Activated T-cell treated with anti-CD3 and anti-CD28 coated beads for 1 hour (primary cell): ENCODE measurements at regions not wholly inside any gene's neighbourhood (a gene's known extent, or its start where the extent isn't known, plus 50 kb on each side); places are given as distances from the start of the nearest gene placed in this dataset.

Experiments used
- DNase-seq: peaks from one replicate; pipeline ENCODE4 v3.0.0-alpha.2; 2020; ENCODE audit warnings: low read depth

DNA sequence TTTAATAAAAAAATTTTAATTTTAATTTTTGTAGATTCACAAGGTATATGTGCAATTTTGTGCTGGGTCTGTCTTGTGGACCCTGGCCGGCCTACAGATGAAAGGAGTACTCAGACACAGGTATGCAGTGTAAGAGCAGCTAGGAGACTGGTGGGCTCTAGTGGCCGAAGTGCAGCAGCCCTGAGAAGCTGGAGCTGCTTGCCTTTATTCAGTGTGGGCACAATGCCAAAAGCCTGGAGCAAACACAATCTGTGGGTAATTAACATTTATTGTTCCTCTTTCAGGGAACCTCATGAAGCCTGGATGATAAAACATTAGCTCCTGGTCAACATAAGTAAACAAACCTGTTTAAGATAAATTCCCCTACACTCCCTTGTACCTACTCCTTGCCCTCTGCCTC is 135.7 kb upstream of the SEL1L start:
- DNase-seq = no peak

DNA sequence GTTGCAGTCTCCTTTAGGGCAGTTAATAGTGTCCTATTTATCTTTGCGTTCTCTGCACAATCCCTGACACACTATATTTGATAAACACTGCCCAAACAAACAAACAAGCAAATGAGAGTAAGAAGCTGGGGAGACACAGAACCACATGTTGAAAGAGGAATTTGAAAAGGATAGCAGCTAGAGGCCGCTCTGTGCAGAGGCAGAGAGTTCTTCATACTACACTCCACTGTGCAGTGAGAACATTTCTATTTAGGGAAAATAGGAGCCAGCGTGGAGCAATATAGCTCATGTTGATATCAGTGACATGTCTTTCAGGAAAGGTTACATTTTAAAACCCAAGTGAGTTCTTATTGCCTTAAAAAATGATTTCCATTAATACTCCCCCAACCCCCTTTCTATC is 140.3 kb upstream of the SEL1L start:
- DNase-seq = no peak

DNA sequence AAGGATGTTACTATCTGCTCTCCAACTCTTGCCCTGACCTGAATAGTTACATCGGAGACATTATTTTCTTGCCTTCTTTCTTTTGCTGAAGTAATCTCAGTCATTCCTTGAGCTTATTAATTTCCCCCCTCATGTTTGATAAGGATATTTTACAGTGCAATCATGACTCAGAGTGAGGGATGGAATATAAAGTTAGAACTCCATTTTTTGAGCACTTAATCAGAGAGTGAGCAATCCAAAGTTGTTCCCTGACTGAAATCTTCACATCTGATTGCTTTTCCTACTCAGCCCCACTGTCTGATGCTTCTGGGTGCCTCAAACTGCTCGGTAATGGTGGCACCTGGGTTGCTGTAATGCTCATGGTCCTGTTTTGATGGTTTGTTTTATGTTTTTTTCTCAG is 142.7 kb upstream of the SEL1L start:
- DNase-seq = no peak

DNA sequence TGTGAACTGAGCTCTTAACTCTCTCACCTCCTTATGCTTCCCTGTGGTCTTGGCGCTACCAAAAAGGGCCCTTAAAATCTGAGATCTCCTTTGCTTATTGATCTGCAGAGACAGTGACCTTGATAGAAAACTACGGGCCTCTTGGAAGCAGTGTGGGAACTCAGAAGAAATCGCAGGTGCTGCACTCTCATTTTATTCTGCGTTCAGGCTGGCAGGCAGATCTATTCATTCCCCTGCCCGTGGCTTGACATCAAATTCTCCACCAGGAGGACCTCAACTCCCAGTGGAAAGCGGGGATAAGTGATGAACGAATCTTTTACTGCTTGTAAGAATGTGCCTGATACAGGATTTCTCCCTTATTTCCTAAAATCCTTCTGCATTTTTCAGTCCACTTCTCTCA is 143.2 kb upstream of the SEL1L start:
- DNase-seq = no peak

DNA sequence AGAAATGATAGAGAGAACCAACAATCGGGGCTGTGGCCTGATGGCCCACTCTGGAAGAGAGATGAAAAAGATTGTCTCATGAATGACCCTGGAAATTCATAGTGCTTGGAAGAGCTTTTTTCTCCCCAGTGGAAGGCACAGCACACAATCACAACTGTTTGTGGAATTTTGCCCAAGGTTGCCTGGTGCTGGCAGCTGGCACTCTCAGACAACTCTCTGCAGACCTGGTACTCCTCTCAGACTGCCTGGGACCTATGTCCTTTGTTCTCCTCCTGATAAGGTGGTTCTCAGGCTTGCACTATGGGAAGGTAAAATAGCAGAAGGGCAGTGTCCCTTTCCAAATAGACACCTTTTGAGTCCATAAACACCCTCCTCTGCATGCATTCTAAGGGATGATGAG is 144.1 kb upstream of the SEL1L start:
- no peak for DNase-seq

DNA sequence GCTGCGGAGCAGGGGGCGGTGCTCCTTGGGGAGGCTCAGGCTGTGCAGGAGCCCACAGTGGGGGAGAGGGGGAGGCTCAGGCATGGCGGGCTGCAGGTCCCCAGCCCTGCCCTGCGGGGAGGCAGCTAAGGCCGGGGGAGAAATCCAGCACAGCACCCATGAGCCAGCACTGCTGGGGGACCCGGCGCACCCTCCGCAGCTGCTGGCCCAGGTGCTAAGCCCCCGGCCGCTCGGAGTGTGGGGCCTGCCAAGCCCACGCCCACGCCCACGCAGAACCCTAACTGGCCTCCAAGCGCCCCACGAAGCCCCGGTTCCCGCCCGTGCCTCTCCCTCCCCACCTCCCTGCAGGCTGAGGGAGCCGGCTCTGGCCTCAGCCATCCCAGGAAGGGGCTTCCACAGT is 145.6 kb upstream of the SEL1L start:
- no peak for DNase-seq

DNA sequence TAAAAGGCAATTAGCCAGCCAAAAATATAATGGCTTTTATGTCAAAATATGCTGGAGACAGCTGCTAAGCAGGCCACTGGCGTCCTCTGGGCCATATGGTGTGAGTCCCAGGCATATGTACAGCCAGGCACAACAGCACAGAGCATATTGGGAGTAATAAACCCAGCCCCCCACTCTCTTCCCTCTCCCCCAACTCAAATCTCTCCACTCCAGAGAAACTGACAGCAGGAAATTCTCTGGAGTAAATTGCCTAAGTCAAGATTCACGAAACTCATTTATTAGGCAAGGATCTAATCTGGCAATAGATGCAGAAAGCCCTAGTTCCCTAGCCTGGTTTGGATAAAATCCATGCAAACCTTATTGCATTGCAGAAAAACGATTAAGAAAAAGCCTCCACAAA is 147.9 kb upstream of the SEL1L start:
- DNase-seq = no peak

DNA sequence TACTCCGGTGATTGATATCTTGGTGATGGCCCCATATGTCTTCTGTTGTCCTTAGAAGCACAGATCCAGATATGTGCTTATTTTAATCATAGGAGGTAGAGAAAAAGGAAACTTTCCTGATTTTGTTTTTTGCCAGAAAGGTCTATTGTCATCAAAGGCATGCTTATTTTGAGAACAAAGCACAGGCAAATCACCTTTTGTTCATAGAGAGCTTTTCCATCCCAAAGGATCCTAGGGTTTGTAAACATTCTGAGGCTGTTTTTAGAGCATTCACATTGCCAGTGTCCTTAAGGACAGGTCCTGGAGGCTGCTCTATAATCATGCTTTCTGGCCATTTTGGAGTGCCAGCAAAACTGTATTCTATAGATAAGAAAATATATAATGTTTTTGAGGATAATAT is 148.5 kb upstream of the SEL1L start:
- no peak for DNase-seq

DNA sequence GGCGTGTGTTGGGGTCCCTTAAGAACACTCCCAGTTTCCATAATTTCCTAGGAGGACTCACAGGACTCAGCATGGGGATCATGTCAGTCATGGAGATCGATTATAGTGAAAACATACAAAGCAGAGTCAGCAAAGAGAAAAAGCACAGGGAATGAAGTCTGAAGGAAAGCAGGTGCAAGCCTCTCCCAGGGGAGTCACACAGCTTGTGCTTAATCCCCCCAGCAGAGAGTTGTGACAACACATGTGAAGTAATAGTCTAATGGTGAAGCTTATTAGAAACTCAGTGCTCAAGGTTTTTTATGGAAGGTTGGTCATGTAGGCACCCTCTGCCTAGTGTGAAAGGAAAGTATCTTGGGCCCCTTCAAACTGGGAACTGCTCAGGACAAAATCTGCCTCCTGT is 149.0 kb upstream of the SEL1L start:
- no peak for DNase-seq

DNA sequence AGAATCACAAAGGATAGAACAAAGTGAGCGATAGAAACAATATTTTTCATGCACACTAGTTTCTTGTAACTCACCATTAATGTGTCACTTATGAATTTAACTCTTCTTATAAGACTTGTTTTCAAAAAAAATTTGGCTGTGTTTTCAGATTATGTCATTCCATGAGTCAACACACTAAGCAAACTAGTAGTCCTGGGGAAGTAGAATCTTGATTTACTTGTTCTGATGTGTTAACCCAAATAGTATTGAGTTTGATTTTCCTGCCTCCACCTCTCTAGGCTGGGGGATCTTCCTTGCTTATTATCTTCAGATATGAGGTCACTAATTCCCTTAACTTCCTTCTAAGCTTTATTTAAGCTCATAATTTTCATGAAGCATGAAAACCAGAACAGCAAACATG is 151.0 kb upstream of the SEL1L start:
- no peak for DNase-seq

DNA sequence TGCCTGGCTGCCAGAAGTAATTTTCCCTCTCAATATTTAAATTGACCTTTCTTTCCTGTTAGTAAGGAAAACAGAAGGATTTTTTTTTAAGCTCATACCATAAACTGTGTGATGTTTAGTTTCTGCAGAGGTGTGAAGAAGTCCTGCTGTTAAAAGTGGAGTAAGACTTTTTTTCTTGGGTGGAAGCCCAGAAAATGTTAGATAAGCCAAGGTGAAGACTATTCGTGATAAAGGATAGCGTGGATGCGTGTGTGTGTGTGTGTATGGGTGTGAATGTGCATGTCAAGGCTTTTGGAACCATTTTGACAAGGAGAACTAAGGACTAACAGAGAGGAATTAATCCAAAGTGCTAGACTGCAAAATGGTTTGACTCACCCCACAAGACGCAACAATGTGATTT is 152.9 kb upstream of the SEL1L start:
- DNase-seq = no peak

DNA sequence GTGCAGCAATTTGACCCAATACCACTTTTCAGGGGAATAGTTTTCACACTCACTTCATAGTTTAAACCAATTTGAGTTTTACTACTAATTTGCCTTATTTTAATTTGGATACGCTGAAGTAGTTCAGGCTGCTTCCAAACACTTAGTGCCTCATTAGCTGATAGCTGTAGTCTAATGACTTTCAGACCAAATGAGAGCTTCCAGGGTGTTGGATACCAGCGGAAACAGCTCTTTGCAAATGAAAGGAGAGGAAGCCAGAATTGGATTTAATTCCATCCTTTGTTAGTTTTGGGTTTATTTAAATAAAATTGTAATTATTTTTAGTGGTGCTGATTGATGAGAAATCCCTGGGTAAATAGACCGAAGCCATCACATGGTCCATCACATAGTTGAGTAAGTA is 158.3 kb upstream of the SEL1L start:
- DNase-seq = no peak

DNA sequence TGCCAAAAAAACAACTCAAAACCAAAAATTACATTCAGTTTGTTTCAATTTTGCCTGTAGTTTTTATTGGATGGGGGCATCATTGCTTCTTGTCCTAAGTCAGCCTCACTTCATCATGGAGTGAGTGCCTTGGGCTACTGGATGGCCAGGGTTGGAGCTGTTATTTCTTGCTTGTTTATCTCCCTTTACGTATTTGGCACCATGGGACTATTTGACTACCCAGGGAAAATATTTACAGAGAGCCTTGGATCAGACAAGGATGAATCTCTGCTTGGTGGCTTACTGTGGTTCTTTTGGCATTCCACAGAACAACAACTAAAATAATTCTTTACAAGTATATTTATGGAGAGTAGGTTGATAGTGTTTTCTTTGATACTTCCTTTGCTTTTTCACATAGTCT is 160.8 kb upstream of the SEL1L start:
- DNase-seq = no peak

DNA sequence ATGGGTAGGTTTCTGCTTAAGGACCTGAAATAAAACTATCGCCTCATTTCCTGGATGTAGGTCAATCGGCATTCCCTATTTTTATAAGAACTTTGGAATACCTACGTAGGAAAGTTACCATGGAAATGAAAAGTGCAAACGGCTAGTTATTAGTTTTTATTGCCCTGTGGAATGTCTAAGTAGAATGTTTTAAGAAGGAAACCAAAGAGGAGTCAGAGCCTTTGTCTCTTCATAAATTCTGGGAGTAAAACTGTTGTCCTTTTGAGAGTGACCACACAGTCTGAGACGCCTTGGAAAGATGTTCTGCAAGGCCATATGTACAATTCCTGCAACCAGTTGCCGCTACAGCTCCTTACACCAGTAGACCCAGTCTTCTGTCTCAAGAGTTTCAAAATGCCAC is 176.0 kb upstream of the SEL1L start:
- DNase-seq = no peak

DNA sequence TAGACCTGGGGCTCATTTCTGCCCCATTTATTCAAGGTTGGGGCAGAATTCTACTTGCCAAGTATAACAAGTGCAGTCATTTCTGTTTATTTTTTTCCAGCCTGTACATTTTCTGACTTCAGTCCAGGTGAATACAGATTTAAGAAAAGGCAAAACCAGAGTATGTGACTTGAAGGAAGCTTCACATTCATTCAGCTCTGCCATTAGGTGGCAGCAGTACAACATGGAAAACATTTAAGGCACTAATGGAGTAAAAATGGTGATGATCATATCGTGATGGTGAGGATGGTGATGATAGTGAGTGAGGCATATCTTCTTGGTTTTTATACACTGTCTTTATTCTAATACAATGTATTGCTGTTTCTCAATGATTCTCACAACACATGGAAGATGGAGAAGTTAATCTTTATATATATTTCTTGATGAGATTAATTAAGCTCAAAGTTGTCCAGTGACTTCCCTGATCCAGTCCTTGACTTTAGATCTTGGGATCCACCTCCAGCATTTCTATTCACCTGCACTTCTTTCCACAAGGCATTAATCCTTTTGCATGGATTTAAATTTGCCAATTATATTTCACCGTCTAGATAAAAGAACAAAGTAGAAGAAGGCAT is 176.7 kb upstream of the SEL1L start:
- DNase-seq = no peak

DNA sequence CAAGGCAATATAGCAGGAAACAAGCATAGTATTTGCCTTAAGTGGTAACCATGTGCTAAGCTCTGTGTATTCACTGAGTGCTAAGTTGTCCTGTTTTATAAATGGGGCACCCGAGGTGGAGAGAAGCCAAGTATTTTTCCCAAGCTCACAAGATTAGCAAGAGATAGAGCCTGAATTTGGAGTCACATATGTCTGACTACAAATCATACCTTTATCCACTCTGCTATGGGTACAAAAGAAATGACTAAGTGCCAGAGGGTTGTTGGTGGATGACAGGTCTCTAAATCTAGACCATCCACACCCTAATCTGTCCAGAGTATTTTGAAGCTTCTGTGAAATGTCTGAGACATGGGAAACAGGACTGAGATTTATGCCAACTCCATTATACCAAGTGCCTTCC is 182.1 kb upstream of the SEL1L start:
- DNase-seq = no peak

DNA sequence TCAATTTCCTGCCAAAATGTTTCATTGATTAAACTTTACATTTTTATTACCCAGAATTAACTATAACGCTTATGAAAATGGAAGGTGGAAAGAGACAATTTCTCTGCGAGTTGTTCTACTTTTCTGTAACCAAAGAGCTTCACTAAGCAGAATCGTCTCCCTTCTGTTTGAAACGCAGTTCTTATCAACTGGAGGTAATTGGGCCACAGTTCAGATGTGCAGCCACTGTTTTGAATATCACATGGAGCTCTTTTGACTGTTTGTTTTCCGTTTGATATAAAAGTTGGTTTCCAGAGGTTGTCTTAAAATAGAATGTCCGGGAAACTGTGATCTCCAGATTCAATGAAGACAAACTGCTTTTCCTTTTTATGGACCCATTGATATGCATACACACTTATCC is 183.3 kb upstream of the SEL1L start:
- no peak for DNase-seq

DNA sequence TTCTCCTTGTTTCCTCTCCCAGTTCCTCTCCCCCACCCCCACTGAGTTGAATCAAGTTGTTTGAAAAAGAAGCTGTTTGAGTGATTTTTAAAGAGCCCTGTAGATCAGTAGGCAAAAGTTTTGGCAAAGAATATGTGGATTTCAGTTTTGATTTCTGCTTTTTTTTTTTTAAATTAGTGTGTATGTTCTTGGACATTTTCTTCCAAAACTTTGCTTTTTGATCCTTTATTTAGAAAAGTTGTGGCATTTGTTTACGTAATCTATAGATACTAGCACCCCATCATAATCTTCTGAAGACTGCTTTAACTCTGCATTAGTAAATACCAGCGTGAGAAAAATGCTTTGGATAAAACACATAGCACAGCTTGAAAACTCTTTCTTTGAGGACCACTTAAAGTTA is 190.3 kb upstream of the SEL1L start:
- no peak for DNase-seq

DNA sequence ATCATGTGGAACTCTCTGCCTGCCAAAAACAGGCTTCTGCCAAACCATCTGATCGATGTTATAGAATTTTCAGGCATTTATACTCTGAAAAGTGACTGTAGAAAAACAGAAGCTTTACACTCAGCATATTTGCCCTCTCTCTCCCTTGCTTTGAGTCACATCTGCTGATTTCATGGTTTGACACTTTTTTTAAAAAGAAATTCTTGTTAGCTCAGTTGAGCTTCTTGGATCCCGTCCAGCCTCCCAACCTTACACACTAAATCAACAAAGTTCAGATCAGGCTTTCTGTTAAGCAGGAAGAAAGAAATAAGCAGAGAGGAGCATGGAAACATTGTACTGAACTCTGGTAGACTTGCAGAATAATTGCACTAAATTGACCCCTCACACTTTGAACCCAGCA is 193.6 kb upstream of the SEL1L start:
- no peak for DNase-seq

DNA sequence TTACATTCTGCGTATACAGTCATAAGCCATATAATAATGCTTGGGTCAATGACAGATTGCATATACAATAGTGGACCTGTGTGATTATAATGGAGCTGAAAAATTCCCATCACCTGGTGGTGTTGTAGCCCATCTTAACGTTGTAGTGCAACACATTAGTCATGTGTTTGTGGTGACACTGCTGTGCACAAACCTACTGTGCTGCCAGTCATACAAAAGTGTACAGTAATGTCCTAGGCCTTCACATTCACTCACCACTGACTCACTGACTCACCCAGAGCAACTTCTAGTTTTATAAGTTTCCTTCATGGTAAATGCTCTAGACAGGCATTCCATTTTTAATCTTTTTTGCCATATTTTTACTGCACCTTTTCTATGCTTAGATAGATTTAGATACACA is 194.8 kb upstream of the SEL1L start:
- no peak for DNase-seq

DNA sequence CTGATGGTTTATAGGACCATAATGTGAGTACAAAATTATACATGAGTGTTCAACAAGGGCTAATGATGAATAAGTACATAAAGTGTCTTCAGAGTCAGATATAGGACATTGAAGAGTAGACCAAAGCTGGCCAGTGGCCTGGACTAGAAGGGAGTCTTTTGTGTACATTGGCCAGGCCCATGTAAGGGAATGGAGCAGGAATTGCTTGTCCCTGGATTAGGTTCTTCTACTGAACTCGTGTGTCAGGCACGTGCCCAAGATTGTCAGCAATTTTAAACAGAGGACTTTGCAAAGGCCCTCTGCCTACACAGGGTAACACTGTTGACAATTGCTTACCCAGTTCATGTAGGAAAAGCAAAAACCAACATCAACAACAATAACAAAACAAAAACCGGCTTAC is 196.0 kb upstream of the SEL1L start:
- DNase-seq = no peak

DNA sequence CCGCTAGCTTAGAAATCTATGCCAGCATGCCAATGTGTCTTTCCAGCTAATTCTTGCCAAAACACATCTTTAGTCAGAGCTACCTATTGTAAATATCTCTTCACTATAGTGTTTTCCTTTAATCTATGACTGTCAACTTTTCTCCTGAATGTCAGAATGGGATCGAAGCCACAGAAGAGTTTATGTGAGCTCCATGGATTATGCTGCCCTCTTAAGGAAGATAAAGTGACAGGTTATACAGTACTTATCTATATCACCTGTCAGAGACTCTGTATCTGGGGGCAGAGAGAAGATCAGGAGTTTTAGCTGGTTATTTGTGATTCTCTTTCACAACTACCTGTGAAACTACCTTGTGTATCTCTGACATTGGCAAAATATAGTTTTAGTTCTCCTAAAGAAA is 204.3 kb upstream of the SEL1L start:
- DNase-seq = no peak

DNA sequence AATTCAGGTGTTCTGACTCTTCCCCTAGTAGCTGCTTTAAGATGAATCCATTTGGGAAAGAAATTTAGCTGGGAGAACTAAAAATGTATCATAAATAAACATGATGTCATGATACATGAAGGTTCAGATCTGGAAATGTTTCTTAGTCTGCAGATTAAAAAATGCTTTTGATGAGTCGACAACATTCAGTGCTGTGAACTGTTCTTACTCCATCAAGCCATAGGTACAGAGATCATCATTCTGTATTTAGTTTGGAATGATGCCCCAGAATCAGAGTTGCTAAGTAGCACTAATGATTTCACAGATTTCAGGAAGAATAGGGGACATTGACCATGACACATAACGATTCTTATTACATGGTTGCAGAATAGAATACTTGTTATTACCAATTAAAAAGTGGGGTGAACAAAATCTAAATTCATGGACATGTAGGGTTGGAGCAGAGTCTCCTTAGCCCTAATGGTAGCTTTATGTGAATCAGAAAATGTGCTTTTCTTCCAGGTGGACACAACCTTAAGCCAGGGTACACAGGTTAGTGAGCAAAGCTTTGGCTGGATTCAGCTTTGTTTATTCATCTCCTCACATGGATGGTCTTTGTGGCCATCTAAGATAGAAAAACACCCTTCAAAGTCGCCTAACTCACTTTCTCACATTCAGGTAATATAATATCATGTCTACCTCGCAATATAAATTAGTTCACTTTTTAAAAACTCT is 205.4 kb upstream of the SEL1L start:
- DNase-seq = no peak

DNA sequence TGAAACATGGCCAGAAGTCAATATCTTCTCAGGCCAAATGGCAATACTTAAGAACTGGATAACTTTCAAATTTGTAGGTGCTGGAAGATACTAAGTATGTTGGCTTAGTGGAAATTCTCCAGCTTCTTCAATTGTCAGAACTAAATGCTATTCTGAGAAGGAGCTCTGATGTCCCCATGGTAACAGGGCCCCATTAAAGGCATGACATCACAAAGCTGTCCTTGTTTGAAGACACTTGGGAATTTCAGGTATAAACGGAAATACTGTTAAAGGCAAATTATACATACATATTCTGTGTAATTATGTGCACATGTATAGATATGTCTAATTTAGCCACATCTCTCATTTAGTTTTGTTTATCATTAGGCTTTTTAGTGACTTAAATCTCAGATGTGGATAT is 210.0 kb upstream of the SEL1L start:
- no peak for DNase-seq
